ENCODE measurements at regions not wholly inside any gene's neighbourhood (a gene's known extent, or its start where the extent isn't known, plus 50 kb on each side); places are given as distances from the start of the nearest gene placed in this dataset.

DNA sequence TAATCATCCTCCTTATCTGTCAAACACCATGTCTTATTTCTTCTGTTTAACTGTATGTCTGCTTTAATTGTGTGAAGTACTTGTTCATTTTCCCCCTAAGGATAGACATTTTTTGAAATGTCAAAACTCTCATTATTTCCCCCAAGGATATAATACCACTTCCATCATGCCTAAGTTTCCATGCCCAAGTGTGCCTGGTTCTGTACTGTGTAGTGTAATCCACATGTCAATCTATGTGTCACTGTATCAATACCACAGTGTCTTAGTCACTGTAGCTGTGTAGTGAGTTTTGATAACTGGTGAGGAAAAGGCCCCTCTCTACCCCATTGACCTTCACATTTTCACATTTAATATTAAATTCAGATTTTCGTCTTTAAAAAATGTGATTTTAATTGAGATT lies 1265.5 kb downstream of the PCDH9 start:
- Histone ChIP-seq H3K9me3 (replicated peaks in 1 of 11) (no peaks in the 10 kb centered on the region), H3K27me3 (no peaks in the 10 kb centered on the region), H4K20me1 (no peaks in the 10 kb centered on the region), H3K27ac (no peak overlapping the region), H3K4me3 (no peak overlapping the region), H3K9ac (no peak overlapping the region), H3K36me3 (no peaks in the 10 kb centered on the region), H3K4me2 (no peak overlapping the region), H3K4me1 (peaks cover 0 to 8% (median 0%) of the 10 kb centered on the region in 10 experiments; a peak in 6 of 20 replicates)
- TF ChIP-seq Cebpa-rat (IDR thresholded peaks at IDR 0.05): no peak

DNA sequence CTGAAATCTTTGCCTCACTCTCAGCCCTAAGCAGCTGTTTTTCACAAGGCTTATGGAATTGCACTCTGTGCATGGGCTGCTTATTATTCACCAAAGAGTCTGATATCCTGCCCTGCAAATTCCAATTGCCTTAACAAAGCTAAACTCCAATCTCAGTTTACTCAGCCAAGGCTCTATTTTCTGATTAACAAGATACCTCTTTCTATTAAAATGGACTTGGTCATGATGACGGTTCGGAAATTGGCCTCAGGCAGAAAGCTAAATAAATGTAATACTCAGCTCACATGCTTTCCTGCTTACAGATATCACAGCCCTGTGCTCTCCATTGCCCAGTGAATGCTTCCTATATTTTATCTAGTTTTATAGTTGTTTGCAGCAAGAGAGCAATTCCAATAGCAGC lies 1270.8 kb downstream of the PCDH9 start:
- no peaks in the 10 kb centered on the region for H3K27me3 ChIP-seq
- H3K27ac ChIP-seq: no peak overlapping the region
- H3K4me1 ChIP-seq: no peaks in the 10 kb centered on the region
- H3K9ac ChIP-seq: no peak overlapping the region
- H4K20me1 ChIP-seq: no peaks in the 10 kb centered on the region
- no peak overlapping the region for H3K4me2 ChIP-seq
- H3K9me3 ChIP-seq (replicated peaks in 1 of 11): peaks cover 0 to 14% (median 5%) of the 10 kb centered on the region in 11 experiments; a peak in 8 of 22 replicates
- TF ChIP-seq Cebpa-rat (IDR thresholded peaks at IDR 0.05): no peak
- no peaks in the 10 kb centered on the region for H3K36me3 ChIP-seq
- H3K4me3 ChIP-seq: no peak overlapping the region

DNA sequence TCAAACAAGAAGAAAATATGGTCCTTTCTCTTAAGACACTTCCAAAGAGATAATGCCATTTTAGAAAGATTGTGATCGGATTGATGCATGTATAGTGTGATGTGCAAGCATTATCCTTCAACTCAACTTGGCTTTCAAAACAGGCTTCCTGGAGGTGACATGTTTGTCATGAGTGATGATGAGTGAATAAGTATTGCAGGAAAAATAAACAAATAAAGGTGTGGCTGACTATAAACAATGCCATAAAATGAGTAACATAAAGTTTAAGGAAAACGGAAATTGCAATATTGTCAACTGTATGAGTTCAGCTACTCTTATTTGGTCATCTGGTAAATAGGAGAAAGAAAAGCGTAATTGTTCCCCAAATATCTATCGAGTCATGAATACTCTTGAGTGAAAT lies 1283.7 kb downstream of the PCDH9 start:
- no peaks in the 10 kb centered on the region for H4K20me1 ChIP-seq
- TF ChIP-seq Cebpa-rat (IDR thresholded peaks at IDR 0.05): no peak

DNA sequence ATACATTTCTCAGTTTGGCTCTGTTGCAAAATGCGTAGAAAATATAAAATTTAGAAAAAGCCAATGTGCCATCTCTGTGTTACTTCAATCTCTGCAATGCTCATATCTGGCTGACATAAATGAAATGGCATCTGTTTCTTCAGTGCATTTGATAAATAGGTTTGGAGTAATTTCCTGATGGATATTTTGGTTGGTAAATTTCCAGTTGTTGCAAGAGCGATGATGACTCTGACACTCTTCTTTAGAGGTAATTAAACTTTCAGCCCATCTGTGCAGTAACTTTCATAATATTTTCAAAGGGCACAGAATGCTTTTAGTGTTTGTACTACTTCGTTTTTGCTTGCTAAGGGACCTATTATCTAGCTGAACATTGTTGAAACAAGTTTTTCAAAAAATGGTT lies 1286.4 kb downstream of the PCDH9 start:
- Histone ChIP-seq H3K4me2 (no peak overlapping the region), H4K20me1 (no peaks in the 10 kb centered on the region), H3K9ac (no peak overlapping the region), H3K27ac (no peak overlapping the region), H3K27me3 (no peaks in the 10 kb centered on the region), H3K4me3 (no peak overlapping the region), H3K9me3 (replicated peaks in 1 of 11) (no peaks in the 10 kb centered on the region), H3K36me3 (no peaks in the 10 kb centered on the region), H3K4me1 (no peaks in the 10 kb centered on the region)
- TF ChIP-seq Cebpa-rat (IDR thresholded peaks at IDR 0.05): no peak

More for the DNA sequence above, 1283.7 kb downstream of the PCDH9 start:
- Histone ChIP-seq H3K4me2 (no peak overlapping the region), H3K4me1 (no peaks in the 10 kb centered on the region), H3K4me3 (no peak overlapping the region), H3K9ac (no peak overlapping the region), H3K36me3 (no peaks in the 10 kb centered on the region), H3K27me3 (no peaks in the 10 kb centered on the region), H3K27ac (no peak overlapping the region), H3K9me3 (replicated peaks in 1 of 11) (no peaks in the 10 kb centered on the region)

DNA sequence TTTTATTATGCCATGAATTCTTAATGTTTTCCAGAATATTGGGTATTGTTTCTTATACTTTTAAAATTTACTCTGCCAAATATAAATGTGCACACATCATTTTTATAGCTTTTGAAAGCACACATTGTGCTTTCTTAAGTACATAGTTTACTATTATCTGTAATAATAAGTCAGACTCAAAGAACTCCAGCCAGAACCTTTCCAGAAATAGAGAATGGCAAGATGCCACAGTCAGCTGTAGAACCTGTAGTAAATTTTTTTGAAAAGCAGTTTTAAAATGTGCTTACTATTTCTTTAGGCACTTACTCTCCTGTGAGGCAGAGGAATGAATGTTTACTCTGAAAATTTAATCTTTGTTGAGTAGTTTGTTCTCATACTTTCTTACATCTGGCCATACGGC lies 1287.1 kb downstream of the PCDH9 start:
- H3K36me3 ChIP-seq: no peaks in the 10 kb centered on the region
- no peak overlapping the region for H3K9ac ChIP-seq
- H3K9me3 ChIP-seq (replicated peaks in 1 of 11): no peaks in the 10 kb centered on the region
- H4K20me1 ChIP-seq: no peaks in the 10 kb centered on the region
- H3K4me1 ChIP-seq: no peaks in the 10 kb centered on the region
- TF ChIP-seq Cebpa-rat (IDR thresholded peaks at IDR 0.05): no peak
- H3K4me3 ChIP-seq: no peak overlapping the region
- no peak overlapping the region for H3K27ac ChIP-seq
- no peaks in the 10 kb centered on the region for H3K27me3 ChIP-seq
- no peak overlapping the region for H3K4me2 ChIP-seq

DNA sequence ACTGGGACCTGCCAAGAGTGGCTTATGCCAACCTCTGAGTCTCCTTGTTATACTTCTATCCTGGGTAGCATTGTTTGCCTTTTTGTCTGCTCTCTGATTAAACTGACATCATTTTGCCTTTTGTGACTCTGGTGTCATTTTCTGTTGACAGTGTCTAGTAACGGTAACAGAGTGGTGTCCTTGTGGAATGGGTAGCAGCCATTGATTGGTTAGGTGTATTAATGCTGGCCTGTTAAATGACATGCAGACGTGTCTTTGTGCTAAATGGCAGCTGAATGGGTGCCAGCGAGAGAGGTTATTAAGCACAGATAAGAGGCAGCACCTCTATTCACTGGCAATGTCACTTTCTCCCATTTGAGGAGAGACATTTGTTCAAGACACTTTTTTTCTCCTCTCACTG lies 1289.4 kb downstream of the PCDH9 start:
- Histone ChIP-seq H3K9me3 (replicated peaks in 1 of 11) (no peaks in the 10 kb centered on the region), H3K27ac (no peak overlapping the region), H3K9ac (no peak overlapping the region), H4K20me1 (no peaks in the 10 kb centered on the region), H3K27me3 (no peaks in the 10 kb centered on the region), H3K4me3 (no peak overlapping the region), H3K4me2 (no peak overlapping the region), H3K4me1 (no peaks in the 10 kb centered on the region), H3K36me3 (no peaks in the 10 kb centered on the region)
- TF ChIP-seq Cebpa-rat (IDR thresholded peaks at IDR 0.05): no peak

DNA sequence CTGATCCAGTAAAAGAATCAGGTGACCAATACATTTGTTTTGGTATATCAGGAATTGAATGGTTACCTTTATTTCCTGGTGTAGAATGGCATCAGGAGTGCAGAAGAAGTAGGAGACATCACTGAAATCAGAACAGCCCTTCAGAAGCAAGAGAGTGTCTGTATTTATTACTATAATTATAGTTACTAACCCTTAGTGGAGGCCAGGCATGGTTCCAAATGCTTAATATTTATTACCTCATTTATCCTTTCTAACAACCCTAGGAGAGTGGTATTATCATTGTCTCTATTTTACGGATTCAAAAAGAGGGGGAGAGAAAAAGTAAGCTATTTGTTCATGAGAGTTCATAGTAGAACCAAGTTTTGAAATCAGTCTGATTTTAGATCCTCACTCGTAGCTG lies 1292.9 kb downstream of the PCDH9 start:
- H3K27me3 ChIP-seq: no peaks in the 10 kb centered on the region
- no peak overlapping the region for H3K4me2 ChIP-seq
- no peak for TF ChIP-seq Cebpa-rat (IDR thresholded peaks at IDR 0.05)
- H3K9ac ChIP-seq: no peak overlapping the region
- no peaks in the 10 kb centered on the region for H3K4me1 ChIP-seq
- no peak overlapping the region for H3K27ac ChIP-seq
- no peaks in the 10 kb centered on the region for H3K36me3 ChIP-seq
- H4K20me1 ChIP-seq: no peaks in the 10 kb centered on the region
- no peaks in the 10 kb centered on the region for H3K9me3 ChIP-seq (replicated peaks in 1 of 11)
- no peak overlapping the region for H3K4me3 ChIP-seq

DNA sequence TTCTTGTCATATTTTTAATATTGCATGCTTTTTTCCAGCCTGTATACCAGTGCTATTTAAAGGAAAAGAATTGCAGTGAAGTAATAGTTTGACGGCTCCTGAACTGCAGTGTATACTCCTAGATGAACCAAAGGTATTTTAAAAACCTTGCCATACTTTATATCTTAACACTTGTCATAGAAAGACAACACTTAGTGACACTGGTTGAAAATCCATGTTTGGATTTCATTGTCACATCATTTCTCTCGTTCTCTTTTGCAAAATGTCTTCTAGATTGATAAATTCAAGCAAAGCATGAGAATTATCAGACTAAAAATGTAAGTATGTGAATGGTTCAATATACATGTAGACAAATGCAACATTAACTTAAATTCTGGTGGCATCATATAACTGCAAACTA lies 1293.9 kb downstream of the PCDH9 start:
- H3K27me3 ChIP-seq: no peaks in the 10 kb centered on the region
- H3K9me3 ChIP-seq (replicated peaks in 1 of 11): no peaks in the 10 kb centered on the region
- no peaks in the 10 kb centered on the region for H3K4me1 ChIP-seq
- no peak overlapping the region for H3K4me2 ChIP-seq
- no peak overlapping the region for H3K27ac ChIP-seq
- TF ChIP-seq Cebpa-rat (IDR thresholded peaks at IDR 0.05): no peak
- H3K36me3 ChIP-seq: no peaks in the 10 kb centered on the region
- no peak overlapping the region for H3K4me3 ChIP-seq
- H4K20me1 ChIP-seq: no peaks in the 10 kb centered on the region
- no peak overlapping the region for H3K9ac ChIP-seq

DNA sequence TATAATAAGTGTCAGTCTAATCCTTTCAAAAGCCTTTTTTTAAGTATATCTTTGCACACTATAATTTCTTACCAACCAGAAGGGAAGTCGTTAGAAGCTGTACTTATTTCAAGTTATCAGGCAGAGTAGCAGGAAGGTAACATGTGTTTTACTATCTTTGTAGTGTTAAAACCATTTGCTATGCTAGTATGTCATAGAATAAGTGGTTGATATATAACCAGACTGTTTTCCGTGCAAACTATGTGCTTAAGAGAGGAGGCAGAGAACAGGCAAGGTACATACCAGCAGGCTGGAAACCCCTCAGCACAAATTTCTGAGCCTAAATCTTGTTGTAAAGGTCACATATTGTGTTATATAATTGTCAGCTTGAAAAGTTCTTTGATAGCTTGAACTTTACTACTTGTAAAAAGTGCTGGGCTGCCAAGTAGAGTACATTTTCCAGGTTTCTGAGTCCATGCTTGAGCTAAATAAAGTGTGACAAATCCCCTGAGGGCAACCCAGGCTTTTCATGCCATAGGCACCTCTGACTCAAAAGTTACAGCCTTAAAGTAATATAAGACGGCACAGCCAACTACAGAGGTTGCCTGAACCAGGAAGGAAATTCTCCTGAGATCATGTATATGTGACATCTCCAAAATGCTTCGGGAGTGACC lies 1297.4 kb downstream of the PCDH9 start:
- H3K4me2 ChIP-seq: no peak overlapping the region
- TF ChIP-seq Cebpa-rat (IDR thresholded peaks at IDR 0.05): no peak

DNA sequence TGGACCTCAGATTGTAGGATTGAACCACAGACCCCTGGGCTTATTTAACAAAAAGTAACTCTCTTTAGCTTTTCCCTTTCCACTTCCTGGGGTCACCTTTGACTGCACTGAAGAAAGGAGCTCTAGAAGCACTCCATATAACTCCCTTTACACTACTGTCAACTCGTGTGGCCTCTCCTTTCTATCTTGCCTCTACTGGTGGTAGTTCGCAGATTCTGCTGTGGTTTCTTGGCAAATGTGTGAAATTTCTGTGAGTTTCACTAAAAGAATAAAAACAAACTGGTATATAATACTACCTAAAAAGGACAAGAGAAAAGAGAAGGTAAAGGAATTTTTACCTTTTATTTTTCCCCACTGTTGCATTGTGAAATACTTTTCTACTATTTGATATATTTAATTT lies 1298.1 kb downstream of the PCDH9 start:
- TF ChIP-seq Cebpa-rat (IDR thresholded peaks at IDR 0.05): no peak
- H3K9ac ChIP-seq: no peak overlapping the region
- H3K9me3 ChIP-seq (replicated peaks in 1 of 11): no peaks in the 10 kb centered on the region
- no peak overlapping the region for H3K4me2 ChIP-seq
- H4K20me1 ChIP-seq: no peaks in the 10 kb centered on the region
- H3K36me3 ChIP-seq: no peaks in the 10 kb centered on the region
- H3K27me3 ChIP-seq: no peaks in the 10 kb centered on the region
- H3K4me3 ChIP-seq: no peak overlapping the region
- no peaks in the 10 kb centered on the region for H3K4me1 ChIP-seq
- no peak overlapping the region for H3K27ac ChIP-seq

More for the DNA sequence above, 1297.4 kb downstream of the PCDH9 start:
- Histone ChIP-seq H3K9me3 (replicated peaks in 1 of 11) (no peaks in the 10 kb centered on the region), H4K20me1 (no peaks in the 10 kb centered on the region), H3K4me1 (no peaks in the 10 kb centered on the region), H3K27ac (no peak overlapping the region), H3K4me3 (no peak overlapping the region), H3K36me3 (no peaks in the 10 kb centered on the region), H3K27me3 (no peaks in the 10 kb centered on the region), H3K9ac (no peak overlapping the region)
